MV-4-11 (cell line): ENCODE measurements at regions not wholly inside any gene's neighbourhood (a gene's known extent, or its start where the extent isn't known, plus 50 kb on each side); places are given as distances from the start of the nearest gene placed in this dataset.
"Not testable (repeated sequence)": the region's sequence is repeated elsewhere in the genome, so short reads cannot be mapped to it uniquely, and the experiment has no call there.

Source experiments
- DNase-seq: peaks from one replicate; lab custom pipeline; 2025; lab: John Stamatoyannopoulos, UW

- no peak for DNase-seq
Measured at GRCh38 chr9:126056312-126057021, 270.2 kb upstream of the MVB12B start.

- no peak for DNase-seq
Measured at GRCh38 chr9:126057121-126057825, 269.4 kb upstream of the MVB12B start.

GRCh38 chr9:126058011-126058531, 268.6 kb upstream of the MVB12B start:
- DNase-seq: no peak

- no peak for DNase-seq
Measured at GRCh38 chr9:126058591-126058990, 268.0 kb upstream of the MVB12B start.

- DNase-seq: no peak
Measured at GRCh38 chr9:126061575-126061974, 265.1 kb upstream of the MVB12B start.

GRCh38 chr9:126062158-126062886, 264.3 kb upstream of the MVB12B start:
- DNase-seq: no peak

GRCh38 chr9:126063326-126063725, 263.3 kb upstream of the MVB12B start:
- no peak for DNase-seq

- DNase-seq: no peak
Measured at GRCh38 chr9:126066131-126066530, 260.5 kb upstream of the MVB12B start.

GRCh38 chr9:126067031-126067734, 259.4 kb upstream of the MVB12B start:
- no peak for DNase-seq

- no peak for DNase-seq
Measured at GRCh38 chr9:126068534-126069230, 257.9 kb upstream of the MVB12B start.

- DNase-seq: no peak
Measured at GRCh38 chr9:126069400-126069955, 257.2 kb upstream of the MVB12B start.

- DNase-seq: no peak
Measured at GRCh38 chr9:126070058-126070655, 256.5 kb upstream of the MVB12B start.

- DNase-seq: no peak
Measured at GRCh38 chr9:126071076-126071750, 255.4 kb upstream of the MVB12B start.

- DNase-seq: not testable (repeated sequence)
Measured at GRCh38 chr9:126077656-126078055, 249.0 kb upstream of the MVB12B start.

GRCh38 chr9:126080641-126081040, 246.0 kb upstream of the MVB12B start:
- no peak for DNase-seq

- no peak for DNase-seq
Measured at GRCh38 chr9:126081746-126082145, 244.9 kb upstream of the MVB12B start.

- no peak for DNase-seq
Measured at GRCh38 chr9:126084008-126084407, 242.6 kb upstream of the MVB12B start.

- no peak for DNase-seq
Measured at GRCh38 chr9:126084696-126085095, 241.9 kb upstream of the MVB12B start.

GRCh38 chr9:126085170-126085569, 241.5 kb upstream of the MVB12B start:
- no peak for DNase-seq

GRCh38 chr9:126088336-126088735, 238.3 kb upstream of the MVB12B start:
- DNase-seq: no peak
